Ectodermal cell (in vitro differentiated cells): ENCODE measurements at regions not wholly inside any gene's neighbourhood (a gene's known extent, or its start where the extent isn't known, plus 50 kb on each side); places are given as distances from the start of the nearest gene placed in this dataset.

Experiments used
- H3K27ac ChIP-seq: 2 replicates; pipeline ENCODE4 v1.7.0; 2013; ENCODE audit warnings: mild to moderate bottlenecking, low read depth, low read length; ENCODE audit not compliant: insufficient read depth, poor library complexity, severe bottlenecking
- H3K27me3 ChIP-seq: 2 replicates; pipeline ENCODE4 v1.7.0; 2013; ENCODE audit warnings: mild to moderate bottlenecking, low read length; ENCODE audit not compliant: insufficient read depth, control insufficient read depth, poor library complexity, severe bottlenecking
- H3K36me3 ChIP-seq: one replicate; pipeline ENCODE4 v1.7.0; 2013; ENCODE audit warnings: low read length; ENCODE audit not compliant: control insufficient read depth, insufficient read depth
- H3K4me1 ChIP-seq: one replicate; pipeline ENCODE4 v1.7.0; 2013; ENCODE audit warnings: low read length; ENCODE audit not compliant: control insufficient read depth, insufficient read depth
- H3K4me3 ChIP-seq: 2 replicates; pipeline ENCODE4 v1.7.0; 2013; ENCODE audit warnings: low read depth, low read length, control low read depth; ENCODE audit not compliant: insufficient read depth
- H3K9me3 ChIP-seq: 2 replicates; pipeline ENCODE4 v1.7.0; 2013; ENCODE audit warnings: mild to moderate bottlenecking, low read length, moderate library complexity; ENCODE audit not compliant: control insufficient read depth
- WGBS, 2 experiments: methylation state at CpG; one replicate each; pipeline ENCODE4 v1.1.7; 2013; ENCODE audit warnings: missing lambda C conversion rate in 2 of 2; 5-methylcytosine and 5-hydroxymethylcytosine counted together

DNA sequence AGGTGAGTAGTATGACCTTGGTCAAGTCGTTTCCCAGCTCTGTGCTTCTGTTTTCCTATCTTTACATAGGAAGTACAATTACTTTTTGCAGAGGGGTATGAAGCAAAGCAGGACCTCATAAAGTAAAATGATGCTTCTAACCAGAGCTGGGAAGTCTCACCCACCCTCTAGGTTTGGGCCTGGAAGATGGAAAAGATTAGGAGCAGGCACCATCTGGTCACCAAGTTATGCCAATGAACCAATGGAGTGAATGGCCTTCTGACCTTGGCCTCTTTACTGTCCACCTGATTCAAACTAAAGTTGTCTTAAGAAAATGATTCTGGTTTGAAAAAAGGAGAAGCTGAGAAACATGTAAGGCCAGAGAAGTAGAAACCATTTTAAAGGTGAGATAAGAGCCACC, 68.9 kb upstream of the CTNNBL1 start:
- Histone ChIP-seq H3K27ac (no peak overlapping the region), H3K9me3 (no peaks in the 10 kb centered on the region), H3K4me3 (no peak overlapping the region), H3K27me3 (peaks cover 33% of the 10 kb centered on the region), H3K4me1 (peaks cover 4% of the 10 kb centered on the region), H3K36me3 (no peaks in the 10 kb centered on the region)
- WGBS, 2 experiments, result 19% methylated on average over 1 of the region's 1 CpG; no CpG with 5 or more reads in 1 of the 2 experiments

DNA sequence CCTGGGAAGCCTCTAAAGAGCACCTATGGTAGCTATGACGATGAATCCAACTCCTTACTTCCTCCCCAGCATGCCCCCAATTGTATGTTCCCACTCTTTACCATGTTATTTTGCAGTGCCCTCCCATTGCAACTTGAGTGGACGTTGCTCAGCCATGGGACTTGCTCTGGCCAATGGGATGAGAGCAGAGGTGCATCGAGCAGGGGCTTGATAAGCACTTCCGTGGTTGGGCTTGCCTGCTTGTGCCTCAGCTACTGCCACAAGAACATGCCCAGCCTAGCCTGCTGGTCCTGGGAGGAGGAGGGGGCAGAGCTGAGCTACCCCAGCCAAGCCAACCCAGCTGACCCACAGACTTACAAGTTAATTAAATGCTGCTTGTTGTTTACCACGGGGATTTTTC, 71.1 kb upstream of the CTNNBL1 start:
- WGBS, 2 experiments, result 40 to 55% methylated on average over 5 of the region's 5 CpGs
- H3K27me3 ChIP-seq, result peaks cover 24% of the 10 kb centered on the region
- H3K9me3 ChIP-seq, result no peaks in the 10 kb centered on the region
- peaks cover 4% of the 10 kb centered on the region for H3K4me1 ChIP-seq
- no peak overlapping the region for H3K4me3 ChIP-seq
- no peak overlapping the region for H3K27ac ChIP-seq
- H3K36me3 ChIP-seq, result no peaks in the 10 kb centered on the region

DNA sequence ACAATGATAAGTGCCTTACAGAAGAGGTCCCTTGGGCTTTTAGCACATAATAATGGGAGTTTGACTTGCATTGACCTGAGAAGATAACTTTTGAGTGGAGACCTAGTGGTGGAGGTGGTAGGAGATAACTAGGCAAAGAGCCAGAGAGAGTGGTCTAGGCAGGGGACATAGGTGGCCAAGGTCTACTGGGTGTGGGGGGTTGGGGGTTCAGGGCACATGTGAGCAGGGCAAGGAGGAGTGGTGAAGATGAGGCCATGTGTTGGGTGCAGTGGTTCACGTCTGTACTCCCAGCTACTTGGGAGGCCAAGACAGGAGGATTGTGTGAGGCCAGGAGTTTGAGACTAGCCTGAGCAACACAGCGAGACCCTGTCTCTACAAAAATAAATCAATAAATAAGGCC, 74.3 kb upstream of the CTNNBL1 start:
- Histone ChIP-seq H3K4me1 (peaks cover 4% of the 10 kb centered on the region), H3K27ac (no peak overlapping the region), H3K4me3 (no peak overlapping the region), H3K36me3 (no peaks in the 10 kb centered on the region), H3K27me3 (peaks cover 15% of the 10 kb centered on the region), H3K9me3 (no peaks in the 10 kb centered on the region)
- 84 to 90% methylated on average over 2 of the region's 2 CpGs for WGBS, 2 experiments

DNA sequence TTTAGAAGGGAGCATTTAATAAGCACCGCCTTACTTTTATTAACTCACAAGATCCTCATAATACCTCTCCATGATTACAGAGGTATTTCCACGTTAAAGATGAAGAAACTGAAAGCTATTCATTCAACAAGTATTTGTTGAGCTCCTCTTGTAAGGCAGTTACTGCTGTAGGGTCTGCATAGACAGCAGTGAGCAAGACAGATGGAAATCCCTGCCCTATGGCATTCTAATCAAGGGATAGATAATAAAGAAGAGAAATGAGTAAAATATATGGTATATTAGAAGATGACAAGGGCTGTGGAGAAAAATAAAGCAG, 77.8 kb upstream of the CTNNBL1 start:
- no peak overlapping the region for H3K27ac ChIP-seq
- no peaks in the 10 kb centered on the region for H3K9me3 ChIP-seq
- peaks cover 15% of the 10 kb centered on the region for H3K27me3 ChIP-seq
- H3K4me3 ChIP-seq, result no peak overlapping the region
- H3K36me3 ChIP-seq, result no peaks in the 10 kb centered on the region
- WGBS, 2 experiments, result 28 to 64% methylated on average over 2 of the region's 2 CpGs
- no peaks in the 10 kb centered on the region for H3K4me1 ChIP-seq

DNA sequence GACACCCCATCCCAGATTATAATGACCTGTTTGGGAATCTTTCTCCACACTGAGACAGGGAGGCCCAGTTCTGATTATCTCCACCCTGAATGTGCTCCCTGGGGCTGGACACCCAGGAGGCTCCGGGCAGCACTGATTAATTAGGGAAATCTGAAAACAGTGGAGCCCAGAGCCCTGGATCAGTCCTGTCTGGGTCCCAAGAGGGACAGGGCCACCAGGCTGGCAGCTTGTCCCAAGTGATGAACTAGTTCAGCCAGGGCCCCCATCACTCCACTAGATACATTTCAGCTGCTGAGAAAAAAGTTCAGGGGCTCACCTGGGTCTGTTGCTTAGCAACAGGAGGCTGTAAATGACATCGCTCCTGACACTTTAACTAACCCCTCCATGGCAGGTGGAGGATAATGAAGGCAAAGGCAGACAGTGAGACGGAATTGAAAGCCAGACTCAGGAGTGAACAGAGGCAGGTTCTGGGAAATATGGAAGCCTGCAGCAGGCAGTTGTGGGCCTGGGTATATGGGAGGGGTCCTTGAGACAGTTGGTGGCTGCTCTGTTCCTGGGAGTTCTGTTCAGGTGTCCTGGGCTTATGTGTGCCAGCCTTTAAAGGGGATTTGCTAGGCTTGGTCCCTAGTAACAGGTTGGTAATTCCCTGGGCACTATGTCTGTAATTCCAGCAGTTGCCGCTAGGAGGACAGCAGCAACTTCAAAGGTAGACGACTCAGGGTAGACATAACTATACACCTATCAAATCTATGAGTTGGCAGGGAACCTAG, 78.3 kb upstream of the CTNNBL1 start:
- H3K27me3 ChIP-seq, result peaks cover 14% of the 10 kb centered on the region
- no peaks in the 10 kb centered on the region for H3K36me3 ChIP-seq
- H3K4me1 ChIP-seq, result no peaks in the 10 kb centered on the region
- H3K4me3 ChIP-seq, result no peak overlapping the region
- no peaks in the 10 kb centered on the region for H3K9me3 ChIP-seq
- 40 to 54% methylated on average over 5 of the region's 5 CpGs for WGBS, 2 experiments
- H3K27ac ChIP-seq, result no peak overlapping the region

DNA sequence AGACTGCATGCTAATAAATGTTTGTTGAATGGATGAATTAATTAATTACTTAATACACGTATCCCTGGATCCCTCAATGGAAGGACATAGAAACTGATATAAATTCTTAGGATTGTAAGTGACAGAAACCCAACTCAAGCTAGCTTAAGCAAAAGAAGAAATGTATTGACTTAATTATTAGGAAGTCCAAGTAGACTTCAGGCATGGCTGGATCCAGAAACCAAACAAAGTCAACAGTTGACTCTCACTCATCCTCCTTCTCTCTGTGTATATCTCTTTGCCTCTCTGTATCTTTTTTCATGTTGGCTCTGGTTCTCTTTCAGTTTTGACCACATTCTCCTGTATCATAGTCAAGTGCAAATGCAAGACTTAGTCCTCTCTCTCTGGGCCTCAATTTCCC, 82.0 kb upstream of the CTNNBL1 start:
- Histone ChIP-seq H3K27me3 (no peaks in the 10 kb centered on the region), H3K4me1 (no peaks in the 10 kb centered on the region), H3K27ac (no peak overlapping the region), H3K9me3 (no peaks in the 10 kb centered on the region), H3K4me3 (no peak overlapping the region), H3K36me3 (no peaks in the 10 kb centered on the region)
- WGBS, 2 experiments, result 90% methylated on average over 1 of the region's 1 CpG; no CpG with 5 or more reads in 1 of the 2 experiments

DNA sequence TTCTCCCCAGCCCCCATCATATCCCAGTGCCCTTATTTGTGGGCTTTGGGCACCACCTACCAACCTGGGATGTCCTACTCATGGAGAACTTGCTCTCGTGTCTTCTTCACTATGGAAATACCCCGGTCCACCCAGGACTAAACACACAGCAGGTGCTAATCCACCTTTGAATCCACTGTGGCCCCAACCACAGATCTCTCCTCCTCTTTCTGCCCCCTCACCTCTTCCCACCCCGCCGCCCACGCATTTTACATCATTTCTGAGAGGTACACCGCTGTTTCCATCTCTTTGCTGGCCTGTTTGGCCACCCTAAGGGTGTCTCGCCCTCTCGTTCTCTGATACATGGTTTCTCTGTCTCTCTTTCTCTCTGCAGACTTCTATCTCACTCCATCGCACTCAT, 82.5 kb upstream of the CTNNBL1 start:
- H3K36me3 ChIP-seq, result no peaks in the 10 kb centered on the region
- no peaks in the 10 kb centered on the region for H3K27me3 ChIP-seq
- no peak overlapping the region for H3K27ac ChIP-seq
- H3K4me3 ChIP-seq, result no peak overlapping the region
- 89 to 91% methylated on average over 9 of the region's 9 CpGs for WGBS, 2 experiments
- H3K4me1 ChIP-seq, result no peaks in the 10 kb centered on the region
- no peaks in the 10 kb centered on the region for H3K9me3 ChIP-seq

DNA sequence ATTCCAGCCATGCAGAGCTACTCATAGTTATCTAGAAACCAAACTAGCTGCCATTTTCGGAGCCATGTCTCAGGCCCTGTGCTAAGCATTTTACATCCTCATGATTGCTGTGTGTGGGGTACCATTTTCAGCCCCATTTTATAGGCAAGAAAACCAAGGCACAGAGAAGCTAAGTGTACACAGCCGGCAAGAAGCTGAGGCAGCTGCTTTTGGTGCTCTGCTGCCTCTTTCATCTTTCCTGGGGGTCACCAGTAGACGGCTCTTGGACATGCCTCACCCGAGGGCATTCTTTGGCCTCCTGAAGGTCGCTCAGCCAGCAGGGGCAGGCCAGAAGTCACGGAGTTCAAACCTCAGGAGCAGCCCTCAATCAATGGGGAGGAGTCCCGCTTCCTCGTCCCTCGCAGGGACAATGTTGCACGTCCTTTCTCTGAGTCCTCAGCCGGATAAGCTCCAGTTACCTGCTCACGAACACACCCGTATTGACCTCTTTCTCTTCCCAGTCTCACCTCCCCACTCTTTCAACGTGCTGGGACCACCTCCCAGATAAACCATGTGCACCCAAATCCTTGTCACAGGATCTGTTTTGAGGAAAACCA, 82.6 kb upstream of the BLCAP start:
- Histone ChIP-seq H3K4me3 (no peak overlapping the region), H3K27me3 (no peaks in the 10 kb centered on the region), H3K4me1 (no peaks in the 10 kb centered on the region), H3K27ac (no peak overlapping the region), H3K9me3 (no peaks in the 10 kb centered on the region), H3K36me3 (no peaks in the 10 kb centered on the region)
- 83 to 86% methylated on average over 14 of the region's 14 CpGs for WGBS, 2 experiments

DNA sequence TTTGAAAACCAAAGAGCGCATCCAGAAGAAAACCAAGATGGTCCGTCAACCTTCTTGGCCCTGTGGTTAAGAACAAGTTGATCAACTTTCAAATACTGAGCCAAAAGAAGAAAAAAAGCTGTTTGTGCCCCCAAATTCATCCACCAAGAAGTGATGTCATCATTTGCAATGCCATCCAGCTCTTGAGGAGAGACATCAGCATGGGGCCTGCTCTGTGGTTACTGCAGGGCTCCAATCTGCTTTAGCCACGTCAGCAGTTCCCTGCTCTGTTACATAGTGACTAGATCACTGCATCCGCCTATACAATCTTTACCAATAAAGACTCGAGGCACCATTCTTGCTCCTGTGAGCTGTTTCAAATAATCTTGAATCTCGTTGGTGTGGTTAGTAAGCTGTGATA, 75.0 kb upstream of the BLCAP start:
- Histone ChIP-seq H3K27me3 (no peaks in the 10 kb centered on the region), H3K9me3 (no peaks in the 10 kb centered on the region), H3K4me1 (peaks cover 12% of the 10 kb centered on the region), H3K36me3 (no peaks in the 10 kb centered on the region), H3K4me3 (no peak overlapping the region), H3K27ac (no peak overlapping the region)
- 83 to 85% methylated on average over 5 to 6 of the region's 6 CpGs for WGBS, 2 experiments

DNA sequence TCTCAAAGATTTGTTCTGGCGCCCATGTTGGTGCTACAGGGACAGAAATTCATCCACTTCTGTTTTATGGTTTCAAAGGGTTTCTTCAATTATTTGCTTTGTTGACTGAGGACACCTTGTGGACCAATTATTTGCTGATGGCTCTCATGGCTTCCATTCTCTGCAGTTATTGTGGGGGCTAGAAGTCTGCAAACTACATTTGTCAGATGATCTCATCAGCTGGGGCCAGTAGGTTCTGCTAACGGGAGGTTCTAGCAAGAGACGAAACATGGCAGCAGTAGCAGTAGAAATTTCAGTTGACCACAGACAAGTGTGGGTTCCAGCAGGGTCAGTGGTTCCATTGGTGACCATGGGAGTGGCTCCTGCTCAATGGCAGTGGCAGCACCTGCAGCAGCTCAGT, 72.8 kb upstream of the BLCAP start:
- 76 to 81% methylated on average over 3 of the region's 3 CpGs for WGBS, 2 experiments

More for the DNA sequence above, 72.8 kb upstream of the BLCAP start:
- H3K4me1 ChIP-seq, result peaks cover 12% of the 10 kb centered on the region
- no peak overlapping the region for H3K4me3 ChIP-seq
- no peak overlapping the region for H3K27ac ChIP-seq
- no peaks in the 10 kb centered on the region for H3K27me3 ChIP-seq
- H3K9me3 ChIP-seq, result no peaks in the 10 kb centered on the region
- no peaks in the 10 kb centered on the region for H3K36me3 ChIP-seq
